ENCODE measurements at regions not wholly inside any gene's neighbourhood (a gene's known extent, or its start where the extent isn't known, plus 50 kb on each side); places are given as distances from the start of the nearest gene placed in this dataset.

GRCh38 chr17:70251706-70252105 is 82.4 kb downstream of the KCNJ2 start:
- Histone ChIP-seq H3K27ac (ENCODE audit: low read depth, low read length) (no peak overlapping the region), H3K4me3 (ENCODE audit: low read length) (no peak overlapping the region), H3K4me1 (ENCODE audit: insufficient read depth, low read length) (no peaks in the 10 kb centered on the region), H3K9me3 (ENCODE audit: low read length) (no peaks in the 10 kb centered on the region), H3K36me3 (ENCODE audit: insufficient read depth, low read length) (no peaks in the 10 kb centered on the region), H3K27me3 (ENCODE audit: insufficient read depth, low read length, poor library complexity, severe bottlenecking) (no peaks in the 10 kb centered on the region)
- Mint-ChIP-seq H3K4me3 (no peak overlapping the region), H3K27me3 (no peaks in the 10 kb centered on the region), H3K36me3 (no peaks in the 10 kb centered on the region), H3K27ac (no peak overlapping the region), H3K4me1 (no peaks in the 10 kb centered on the region), H3K9me3 (peaks cover 0 to 8% (median 0%) of the 10 kb centered on the region in 5 donors)
- ChIA-PET POLR2A (no interaction called here), CTCF (no interaction called here)
- no peak for DNase-seq

DNA sequence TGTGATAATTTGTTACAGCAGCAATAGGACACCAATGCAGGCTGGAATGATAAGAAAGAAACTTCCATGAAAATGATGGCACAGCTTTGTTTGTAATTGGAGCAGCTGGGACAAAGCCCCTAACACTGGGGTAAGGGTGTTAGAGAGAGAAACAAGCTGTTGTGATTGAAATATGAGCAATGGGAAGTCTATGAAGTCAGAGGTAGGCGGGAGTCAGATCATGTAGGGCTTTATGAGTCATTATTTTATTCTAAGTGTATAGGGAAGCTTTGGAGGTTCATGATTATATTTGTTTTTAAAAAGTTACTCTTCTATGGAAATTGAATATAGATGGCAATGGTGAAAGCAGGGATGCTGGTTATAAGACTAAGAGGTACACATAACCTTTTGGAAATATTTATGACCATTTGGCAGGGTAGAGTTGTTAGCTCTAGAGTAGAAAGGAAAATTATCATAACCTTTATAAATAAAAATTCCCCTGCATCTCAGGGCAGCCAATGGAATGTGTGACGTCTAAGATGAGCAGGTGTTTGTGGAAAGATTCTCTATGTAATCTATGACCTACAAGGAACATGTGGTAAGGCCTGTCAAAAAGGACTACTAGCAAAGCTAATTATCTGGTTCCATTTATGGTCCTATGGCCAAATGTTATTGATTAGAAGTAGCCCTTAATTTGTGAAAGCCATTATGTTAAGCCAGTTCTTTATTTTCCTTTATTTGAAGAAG is 85.6 kb downstream of the KCNJ2 start:
- Mint-ChIP-seq H3K9me3 (peaks cover 0 to 3% (median 0%) of the 10 kb centered on the region in 5 donors), H3K27ac (no peak overlapping the region), H3K4me3 (no peak overlapping the region), H3K4me1 (no peaks in the 10 kb centered on the region), H3K36me3 (no peaks in the 10 kb centered on the region), H3K27me3 (no peaks in the 10 kb centered on the region)
- DNase-seq = no peak
- H3K4me3 ChIP-seq (ENCODE audit: low read length) = no peak overlapping the region
- H3K36me3 ChIP-seq (ENCODE audit: insufficient read depth, low read length) = no peaks in the 10 kb centered on the region
- no peaks in the 10 kb centered on the region for H3K4me1 ChIP-seq (ENCODE audit: insufficient read depth, low read length)
- no peak overlapping the region for H3K27ac ChIP-seq (ENCODE audit: low read depth, low read length)
- H3K27me3 ChIP-seq (ENCODE audit: insufficient read depth, low read length, poor library complexity, severe bottlenecking) = no peaks in the 10 kb centered on the region
- ChIA-PET CTCF (no interaction called here), POLR2A (no interaction called here)
- H3K9me3 ChIP-seq (ENCODE audit: low read length) = no peaks in the 10 kb centered on the region

DNA sequence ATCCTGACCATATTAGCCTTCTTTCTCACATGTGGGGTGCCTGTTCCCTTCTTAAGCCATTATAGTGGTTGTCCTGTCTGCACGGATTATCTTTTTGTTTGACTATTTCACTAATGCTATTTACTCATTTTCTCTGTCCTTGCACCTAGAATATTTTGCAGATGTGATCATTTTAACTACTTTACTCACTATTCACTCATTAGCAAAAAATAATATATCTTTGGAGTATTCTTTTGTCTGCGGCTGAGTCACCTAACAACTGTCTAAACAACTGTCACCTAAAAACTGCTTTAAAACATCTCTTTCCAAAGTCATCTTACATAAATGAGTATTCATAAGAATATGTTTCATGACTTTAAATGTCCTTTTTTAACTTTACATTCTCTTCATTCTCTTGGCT is 87.4 kb downstream of the KCNJ2 start:
- no peaks in the 10 kb centered on the region for H3K27me3 Mint-ChIP-seq

DNA sequence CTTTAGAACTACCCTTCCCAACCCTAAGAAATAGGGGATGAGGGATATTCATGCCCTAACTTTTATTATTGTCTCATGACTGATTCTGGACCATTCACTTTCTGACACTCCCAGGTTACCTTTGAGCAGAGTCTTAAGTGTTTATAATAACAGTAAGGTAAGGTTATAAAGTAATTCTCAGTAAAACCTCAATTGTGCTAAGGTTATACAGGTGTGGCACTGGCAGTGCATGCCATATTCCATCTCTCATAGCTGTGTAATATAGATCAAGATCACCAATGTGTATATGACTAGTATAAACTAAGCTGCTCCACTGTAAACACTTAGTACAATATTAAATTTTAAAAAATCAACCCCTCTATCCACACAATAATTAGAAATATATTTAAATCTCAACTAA is 89.1 kb downstream of the KCNJ2 start:
- CTCF ChIA-PET = no interaction called here
- Histone ChIP-seq H3K4me3 (ENCODE audit: low read length) (no peak overlapping the region), H3K27ac (ENCODE audit: low read depth, low read length) (no peak overlapping the region), H3K27me3 (ENCODE audit: insufficient read depth, low read length, poor library complexity, severe bottlenecking) (no peaks in the 10 kb centered on the region), H3K4me1 (ENCODE audit: insufficient read depth, low read length) (no peaks in the 10 kb centered on the region), H3K9me3 (ENCODE audit: low read length) (no peaks in the 10 kb centered on the region), H3K36me3 (ENCODE audit: insufficient read depth, low read length) (no peaks in the 10 kb centered on the region)
- Mint-ChIP-seq H3K9me3 (peaks cover 0 to 3% (median 0%) of the 10 kb centered on the region in 5 donors), H3K36me3 (no peaks in the 10 kb centered on the region), H3K27me3 (no peaks in the 10 kb centered on the region), H3K27ac (no peak overlapping the region), H3K4me1 (no peaks in the 10 kb centered on the region), H3K4me3 (no peak overlapping the region)
- DNase-seq = no peak
- POLR2A ChIA-PET = no interaction called here

More for the DNA sequence above, 87.4 kb downstream of the KCNJ2 start:
- Histone ChIP-seq H3K27me3 (ENCODE audit: insufficient read depth, low read length, poor library complexity, severe bottlenecking) (no peaks in the 10 kb centered on the region), H3K9me3 (ENCODE audit: low read length) (no peaks in the 10 kb centered on the region), H3K4me3 (ENCODE audit: low read length) (no peak overlapping the region), H3K4me1 (ENCODE audit: insufficient read depth, low read length) (no peaks in the 10 kb centered on the region), H3K27ac (ENCODE audit: low read depth, low read length) (no peak overlapping the region), H3K36me3 (ENCODE audit: insufficient read depth, low read length) (no peaks in the 10 kb centered on the region)
- Mint-ChIP-seq H3K27ac (no peak overlapping the region), H3K9me3 (peaks cover 0 to 3% (median 0%) of the 10 kb centered on the region in 5 donors), H3K36me3 (no peaks in the 10 kb centered on the region), H3K4me3 (no peak overlapping the region), H3K4me1 (no peaks in the 10 kb centered on the region)
- no peak for DNase-seq
- CTCF ChIA-PET = no interaction called here
- POLR2A ChIA-PET = no interaction called here

- no peaks in the 10 kb centered on the region for H3K4me1 ChIP-seq (ENCODE audit: insufficient read depth, low read length)
- POLR2A ChIA-PET = no interaction called here
- no peak overlapping the region for H3K27ac Mint-ChIP-seq
- no peak overlapping the region for H3K27ac ChIP-seq (ENCODE audit: low read depth, low read length)
- H3K4me1 Mint-ChIP-seq = no peaks in the 10 kb centered on the region
- no peaks in the 10 kb centered on the region for H3K27me3 Mint-ChIP-seq
- H3K27me3 ChIP-seq (ENCODE audit: insufficient read depth, low read length, poor library complexity, severe bottlenecking) = no peaks in the 10 kb centered on the region
- no peak for DNase-seq
- CTCF ChIA-PET = no interaction called here
- no peaks in the 10 kb centered on the region for H3K36me3 ChIP-seq (ENCODE audit: insufficient read depth, low read length)
- H3K9me3 ChIP-seq (ENCODE audit: low read length) = no peaks in the 10 kb centered on the region
- H3K36me3 Mint-ChIP-seq = no peaks in the 10 kb centered on the region
- peaks cover 0 to 3% (median 0%) of the 10 kb centered on the region in 5 donors for H3K9me3 Mint-ChIP-seq
- H3K4me3 Mint-ChIP-seq = no peak overlapping the region
- H3K4me3 ChIP-seq (ENCODE audit: low read length) = no peak overlapping the region
Measured at GRCh38 chr17:70259400-70259799, 90.1 kb downstream of the KCNJ2 start.

GRCh38 chr17:70261170-70261569 is 91.8 kb downstream of the KCNJ2 start:
- no peaks in the 10 kb centered on the region for H3K9me3 ChIP-seq (ENCODE audit: low read length)
- no peak overlapping the region for H3K27ac ChIP-seq (ENCODE audit: low read depth, low read length)
- peaks cover 0 to 3% (median 0%) of the 10 kb centered on the region in 5 donors for H3K9me3 Mint-ChIP-seq
- no peaks in the 10 kb centered on the region for H3K4me1 ChIP-seq (ENCODE audit: insufficient read depth, low read length)
- ChIA-PET CTCF (no interaction called here), POLR2A (no interaction called here)
- no peaks in the 10 kb centered on the region for H3K36me3 Mint-ChIP-seq
- H3K27me3 ChIP-seq (ENCODE audit: insufficient read depth, low read length, poor library complexity, severe bottlenecking) = no peaks in the 10 kb centered on the region
- H3K4me3 Mint-ChIP-seq = no peak overlapping the region
- DNase-seq = no peak
- H3K36me3 ChIP-seq (ENCODE audit: insufficient read depth, low read length) = no peaks in the 10 kb centered on the region
- H3K27ac Mint-ChIP-seq = no peak overlapping the region
- no peaks in the 10 kb centered on the region for H3K4me1 Mint-ChIP-seq
- no peak overlapping the region for H3K4me3 ChIP-seq (ENCODE audit: low read length)
- no peaks in the 10 kb centered on the region for H3K27me3 Mint-ChIP-seq

DNA sequence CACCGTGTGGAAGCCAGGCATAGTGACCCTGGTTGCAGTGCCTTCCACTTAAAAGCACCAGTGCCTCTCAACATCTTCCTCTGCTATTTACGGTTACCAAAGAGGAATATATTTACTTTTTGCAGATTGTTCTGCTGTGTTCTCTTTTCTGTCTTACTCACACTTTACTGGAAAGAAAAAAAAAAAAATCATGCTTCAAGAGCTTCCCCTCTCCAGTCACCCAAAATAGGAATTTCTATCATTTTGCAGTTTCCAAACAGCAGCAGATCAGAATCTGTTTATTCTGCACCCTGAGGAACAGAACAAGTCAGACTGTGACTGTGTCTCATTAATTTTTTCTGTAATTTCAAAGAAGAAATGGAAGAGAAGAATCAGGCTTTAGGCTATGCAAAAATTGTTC is 96.1 kb downstream of the KCNJ2 start:
- Mint-ChIP-seq H3K27me3 (no peaks in the 10 kb centered on the region), H3K36me3 (no peaks in the 10 kb centered on the region), H3K27ac (no peak overlapping the region), H3K9me3 (peaks cover 0 to 4% (median 0%) of the 10 kb centered on the region in 5 donors), H3K4me3 (no peak overlapping the region), H3K4me1 (no peaks in the 10 kb centered on the region)
- no peaks in the 10 kb centered on the region for H3K9me3 ChIP-seq (ENCODE audit: low read length)
- H3K4me1 ChIP-seq (ENCODE audit: insufficient read depth, low read length) = no peaks in the 10 kb centered on the region
- H3K27ac ChIP-seq (ENCODE audit: low read depth, low read length) = no peak overlapping the region
- no peak for DNase-seq
- ChIA-PET CTCF (no interaction called here), POLR2A (no interaction called here)
- no peaks in the 10 kb centered on the region for H3K27me3 ChIP-seq (ENCODE audit: insufficient read depth, low read length, poor library complexity, severe bottlenecking)
- no peak overlapping the region for H3K4me3 ChIP-seq (ENCODE audit: low read length)
- no peaks in the 10 kb centered on the region for H3K36me3 ChIP-seq (ENCODE audit: insufficient read depth, low read length)

DNA sequence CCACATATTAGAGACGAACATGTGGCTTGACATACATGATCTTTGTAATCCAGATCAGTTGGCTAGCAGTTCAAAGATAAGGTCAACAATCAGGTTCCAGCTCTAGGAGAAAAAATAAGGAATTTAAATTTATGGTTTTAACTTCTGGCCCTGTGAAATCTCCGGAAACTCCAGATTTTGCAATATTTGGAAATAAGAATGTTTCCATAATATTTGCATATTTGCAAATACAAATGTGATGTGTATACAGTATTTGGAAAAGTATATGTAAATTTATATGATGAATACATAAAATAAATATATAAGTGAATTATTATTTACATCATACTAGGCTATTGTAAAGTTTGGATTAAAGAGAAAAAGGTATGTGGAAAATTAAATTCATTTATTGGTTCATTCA is 97.1 kb downstream of the KCNJ2 start:
- H3K27ac Mint-ChIP-seq = no peak overlapping the region
- H3K36me3 ChIP-seq (ENCODE audit: insufficient read depth, low read length) = no peaks in the 10 kb centered on the region
- no peaks in the 10 kb centered on the region for H3K4me1 Mint-ChIP-seq
- DNase-seq = no peak
- H3K9me3 Mint-ChIP-seq = peaks cover 0 to 4% (median 0%) of the 10 kb centered on the region in 5 donors
- H3K4me1 ChIP-seq (ENCODE audit: insufficient read depth, low read length) = no peaks in the 10 kb centered on the region
- no peaks in the 10 kb centered on the region for H3K27me3 ChIP-seq (ENCODE audit: insufficient read depth, low read length, poor library complexity, severe bottlenecking)
- CTCF ChIA-PET = no interaction called here
- no peaks in the 10 kb centered on the region for H3K36me3 Mint-ChIP-seq
- no peaks in the 10 kb centered on the region for H3K27me3 Mint-ChIP-seq
- H3K27ac ChIP-seq (ENCODE audit: low read depth, low read length) = no peak overlapping the region
- H3K9me3 ChIP-seq (ENCODE audit: low read length) = no peaks in the 10 kb centered on the region
- H3K4me3 ChIP-seq (ENCODE audit: low read length) = no peak overlapping the region
- POLR2A ChIA-PET = no interaction called here
- no peak overlapping the region for H3K4me3 Mint-ChIP-seq

Measured in CD8-positive, alpha-beta memory T cell (primary cell).